Activated CD8-positive, alpha-beta T cell treated with anti-CD3 and anti-CD28 coated beads, Interleukin-2, amount 10 ng/mL, durations not matched to agents 7 days and 5 days (primary cell): ENCODE measurements at regions not wholly inside any gene's neighbourhood (a gene's known extent, or its start where the extent isn't known, plus 50 kb on each side); places are given as distances from the start of the nearest gene placed in this dataset.

ENCODE experiments used
- ATAC-seq: fragments of 150-1000 bp; cut with Tn5 transposase; one replicate; pipeline ENCODE4 v1.10.0; 2021; ENCODE audit warnings: moderate library complexity
- CTCF ChIA-PET: fragments of 350-600 bp; sonication (Branson Sonifier 250); formaldehyde crosslinking; loops from one replicate; lab custom pipeline; 2021; ENCODE audit warnings: antibody characterized with exemption; lab: Charles Lee
- POLR2A ChIA-PET: fragments of 350-600 bp; sonication (Branson Sonifier 250); formaldehyde crosslinking; loops from one replicate; lab custom pipeline; 2021; ENCODE audit warnings: antibody characterized with exemption; lab: Charles Lee
- DNase-seq: peaks from one replicate; pipeline ENCODE4 v3.0.0-alpha.2; 2020
- H3K27ac Mint-ChIP-seq: one replicate; pipeline ENCODE4 v1.8.0; 2021; ENCODE audit warnings: mild to moderate bottlenecking, mixed read lengths
- H3K27me3 Mint-ChIP-seq: one replicate; pipeline ENCODE4 v1.8.0; 2021; ENCODE audit warnings: low read depth, mixed read lengths
- H3K36me3 Mint-ChIP-seq: one replicate; pipeline ENCODE4 v1.8.0; 2021; ENCODE audit warnings: low read depth, mixed read lengths
- H3K4me1 Mint-ChIP-seq: one replicate; pipeline ENCODE4 v1.8.0; 2021; ENCODE audit warnings: low read depth, mixed read lengths
- H3K4me3 Mint-ChIP-seq: one replicate; pipeline ENCODE4 v1.8.0; 2021; ENCODE audit warnings: mild to moderate bottlenecking, mixed read lengths
- H3K9me3 Mint-ChIP-seq: one replicate; pipeline ENCODE4 v1.8.0; 2022; ENCODE audit warnings: mixed read lengths; ENCODE audit not compliant: insufficient read depth

DNA sequence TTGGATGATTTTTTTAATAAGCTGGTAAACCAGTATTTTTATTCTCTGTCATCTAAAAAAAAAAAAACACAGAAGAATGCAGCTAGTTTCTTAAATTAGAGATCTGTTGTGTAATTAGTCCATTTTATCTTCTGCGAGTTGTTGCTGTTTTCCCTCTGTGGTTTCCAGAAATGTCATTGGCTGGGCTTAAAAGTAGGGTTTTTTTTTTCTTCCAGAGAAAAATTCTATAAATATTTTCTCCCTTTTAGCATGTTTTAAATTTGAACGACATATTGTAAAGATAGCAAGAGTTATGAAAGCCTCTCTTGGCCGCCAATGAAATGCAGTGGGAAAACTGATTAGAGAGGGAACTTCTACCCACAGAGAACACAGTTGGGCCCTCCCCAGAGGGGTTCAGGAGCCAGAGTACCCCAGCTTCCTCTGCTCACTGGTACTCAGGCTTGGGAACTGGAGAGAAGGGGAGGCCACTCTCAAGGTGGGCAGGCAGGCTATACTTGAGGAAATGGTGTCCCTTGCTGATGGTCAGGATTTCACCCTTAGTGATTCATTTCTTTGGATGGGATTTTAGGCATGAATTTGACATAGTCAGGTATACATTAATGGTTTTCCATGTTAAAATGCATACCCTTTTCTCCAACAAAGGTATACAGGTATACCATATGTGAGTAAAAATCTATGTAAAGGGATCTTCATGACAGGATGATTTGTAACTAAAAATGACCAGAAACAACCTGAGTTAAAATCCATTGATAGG, 166.1 kb downstream of the BCOR start:
- no peaks in the 10 kb centered on the region for H3K27me3 Mint-ChIP-seq

DNA sequence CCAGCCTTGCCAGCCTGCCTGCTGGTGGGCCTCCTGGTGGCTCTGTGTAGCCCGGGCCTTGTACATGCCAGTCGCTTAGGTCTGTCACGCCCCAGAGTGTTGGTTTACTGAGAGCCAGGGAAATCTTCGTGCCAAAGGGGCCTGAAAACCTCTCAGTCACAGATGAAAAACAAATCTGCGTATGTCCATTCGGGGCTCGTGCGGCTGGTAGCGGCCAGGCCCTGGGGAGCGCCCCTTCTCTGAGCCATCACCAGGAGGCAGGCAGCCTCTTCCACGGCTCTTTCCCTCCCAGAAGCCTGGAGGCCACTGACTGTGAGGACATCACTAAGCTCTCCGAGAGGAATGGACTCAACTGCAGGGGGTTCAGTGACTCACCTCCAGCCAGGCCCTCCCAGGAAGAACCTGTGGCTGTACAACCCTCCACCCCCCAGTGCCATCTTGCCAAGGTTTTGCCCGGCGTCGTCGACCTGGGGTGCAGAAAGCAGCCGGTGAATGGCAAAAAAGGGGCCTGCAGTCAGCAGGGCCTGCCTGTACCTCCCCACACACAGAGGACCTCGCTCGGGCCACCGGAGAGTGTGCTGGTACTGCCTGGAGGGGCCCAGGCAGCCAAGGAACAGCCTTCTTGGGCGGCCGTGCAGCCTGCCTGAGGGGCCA, 162.2 kb downstream of the BCOR start:
- Mint-ChIP-seq H3K36me3 (no peaks in the 10 kb centered on the region), H3K27me3 (no peaks in the 10 kb centered on the region), H3K4me1 (peaks cover 19% of the 10 kb centered on the region), H3K4me3 (no peak overlapping the region), H3K9me3 (no peaks in the 10 kb centered on the region), H3K27ac (no peak overlapping the region)
- DNase-seq (no peak), ATAC-seq (no peak)
- CTCF ChIA-PET = no interaction called here
- POLR2A ChIA-PET = no interaction called here

More for the DNA sequence above, 166.1 kb downstream of the BCOR start:
- Mint-ChIP-seq H3K36me3 (no peaks in the 10 kb centered on the region), H3K4me3 (no peak overlapping the region), H3K27ac (no peak overlapping the region), H3K4me1 (peaks cover 2% of the 10 kb centered on the region), H3K9me3 (no peaks in the 10 kb centered on the region)
- DNase-seq (no peak), ATAC-seq (no peak)
- CTCF ChIA-PET = no interaction called here
- POLR2A ChIA-PET = no interaction called here

DNA sequence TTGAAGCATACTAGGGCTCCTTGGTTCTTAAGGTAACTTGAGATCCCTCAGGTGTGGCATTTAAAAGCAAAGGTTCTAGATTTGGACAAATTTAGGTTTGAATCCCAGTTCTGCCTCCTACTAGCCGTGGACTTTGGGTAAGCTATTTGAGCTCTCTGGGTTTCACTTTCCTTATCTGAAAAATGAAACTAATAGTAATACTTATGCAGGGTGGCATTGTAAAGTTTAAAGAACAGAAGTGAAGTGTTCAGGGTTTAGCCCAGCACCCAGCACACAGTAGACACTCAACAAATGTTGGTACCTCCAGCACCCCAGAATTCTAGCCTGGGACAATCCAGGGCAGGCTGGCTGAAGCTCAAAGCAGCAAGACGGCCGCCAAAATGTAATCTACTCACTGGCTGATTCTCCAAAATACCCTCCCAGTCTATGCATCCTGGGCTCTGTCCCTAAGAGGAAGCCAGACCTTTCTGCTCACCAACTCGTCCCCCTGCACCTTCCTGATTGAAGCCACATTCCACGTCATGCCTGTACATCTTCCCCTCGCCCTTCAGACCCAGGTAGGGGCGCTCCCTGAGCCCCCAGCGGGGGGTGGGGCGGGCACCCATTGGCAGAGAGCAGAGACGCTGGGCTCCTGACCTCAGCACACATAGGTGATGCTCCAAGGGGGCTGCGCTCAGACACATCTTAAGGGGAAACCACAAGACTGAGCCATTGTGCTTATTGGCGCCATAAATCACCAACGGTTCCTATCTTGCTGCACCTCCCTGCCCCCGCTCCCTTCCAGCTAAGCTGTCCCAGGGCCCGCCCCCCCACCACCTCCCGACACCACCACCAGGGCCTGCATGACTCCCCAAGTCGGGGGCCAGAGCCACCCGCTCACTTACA, 160.6 kb downstream of the BCOR start:
- DNase-seq = peak; percentile 26
- Mint-ChIP-seq H3K4me3 (peak overlapping the region; percentile 72), H3K36me3 (no peaks in the 10 kb centered on the region), H3K4me1 (peaks cover 19% of the 10 kb centered on the region), H3K9me3 (no peaks in the 10 kb centered on the region), H3K27me3 (no peaks in the 10 kb centered on the region), H3K27ac (peak overlapping the region; percentile 92)
- CTCF ChIA-PET = interaction anchor here (0.7 to 1.0 kb wide), 2 partner anchors 39 to 232 kb away, joined by 3 read pairs; no protein-coding TSS in a partner anchor
- ATAC-seq = peak; percentile 82
- POLR2A ChIA-PET = interaction anchor here (0.8 to 1.2 kb wide), 3 partner anchors 12 to 121 kb away, joined by 3 to 7 read pairs (median 5); no protein-coding TSS in a partner anchor

DNA sequence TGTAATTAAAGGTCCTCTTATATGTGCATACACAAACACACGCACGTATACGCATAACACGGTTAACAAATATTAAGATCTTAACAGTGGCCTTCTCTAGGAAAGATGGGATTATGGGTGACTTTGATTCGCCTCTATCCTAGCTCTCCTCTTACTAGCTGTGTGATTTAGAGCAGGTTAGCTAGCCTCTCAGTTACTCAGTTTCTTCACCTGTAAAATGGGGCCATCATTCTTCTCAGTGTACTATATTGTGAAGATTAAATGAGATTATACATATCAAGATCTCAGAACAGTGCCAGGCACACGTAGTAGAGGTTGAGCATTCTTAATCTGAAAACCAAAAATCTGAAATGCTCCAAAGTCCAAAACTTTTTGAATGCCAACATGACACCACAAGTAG, 159.3 kb downstream of the BCOR start:
- CTCF ChIA-PET = no interaction called here
- no peak for ATAC-seq
- Mint-ChIP-seq H3K4me3 (no peak overlapping the region), H3K4me1 (peaks cover 19% of the 10 kb centered on the region), H3K27me3 (no peaks in the 10 kb centered on the region), H3K36me3 (no peaks in the 10 kb centered on the region), H3K9me3 (no peaks in the 10 kb centered on the region), H3K27ac (peak overlapping the region; percentile 92)
- DNase-seq = no peak
- POLR2A ChIA-PET = no interaction called here

DNA sequence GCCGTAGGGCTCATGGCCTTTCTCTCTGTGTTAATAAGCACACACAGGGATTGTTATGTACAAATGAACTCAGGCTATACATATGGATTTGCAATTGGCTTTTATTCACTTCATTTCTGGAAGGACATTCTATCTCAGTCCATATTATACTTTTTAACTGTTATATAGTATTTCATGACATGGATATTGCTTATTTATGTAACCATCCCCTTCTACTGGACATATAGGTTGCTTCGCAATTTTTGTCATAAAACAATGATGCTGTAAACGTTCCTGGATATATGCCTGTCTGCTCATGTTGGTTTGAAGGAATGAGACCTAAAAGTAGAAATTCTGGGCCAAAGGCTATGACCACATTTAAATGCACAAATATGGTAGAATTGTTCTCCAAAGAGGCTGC, 158.1 kb downstream of the BCOR start:
- Mint-ChIP-seq H3K4me1 (peaks cover 19% of the 10 kb centered on the region), H3K36me3 (no peaks in the 10 kb centered on the region), H3K27ac (no peak overlapping the region), H3K9me3 (no peaks in the 10 kb centered on the region), H3K4me3 (no peak overlapping the region), H3K27me3 (no peaks in the 10 kb centered on the region)
- ChIA-PET CTCF (no interaction called here), POLR2A (no interaction called here)
- ATAC-seq (no peak), DNase-seq (no peak)

DNA sequence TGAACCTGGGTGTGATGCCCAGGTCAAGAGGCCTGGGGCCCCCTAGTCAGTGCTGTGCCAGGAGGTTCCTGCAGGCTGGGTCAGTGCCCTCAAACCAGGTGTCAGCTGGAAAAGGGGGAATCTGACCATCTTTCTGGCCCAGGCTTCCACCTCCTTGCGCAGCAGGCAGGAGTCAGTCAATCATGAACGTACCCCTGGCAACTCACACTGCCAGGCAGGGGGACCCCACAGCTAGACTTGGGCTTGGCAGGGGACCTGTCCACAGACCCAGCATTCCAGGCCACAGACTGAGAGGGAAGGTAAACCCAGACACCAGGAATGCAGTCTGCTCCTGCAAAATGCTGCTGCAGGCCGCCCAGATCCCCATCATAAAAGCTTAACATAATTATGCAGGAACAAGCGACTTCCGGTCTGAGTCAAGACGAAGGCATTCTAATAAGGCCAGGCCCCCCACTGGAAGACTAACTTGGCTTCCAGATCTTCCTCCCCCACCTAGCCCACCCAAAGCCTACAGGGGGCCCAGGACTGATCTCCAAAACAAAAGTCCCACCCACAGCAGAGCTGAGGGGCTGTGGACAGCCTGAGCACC, 156.3 kb downstream of the BCOR start:
- DNase-seq (no peak), ATAC-seq (no peak)
- no peak overlapping the region for H3K27ac Mint-ChIP-seq
- no peak overlapping the region for H3K4me3 Mint-ChIP-seq
- no peaks in the 10 kb centered on the region for H3K9me3 Mint-ChIP-seq
- H3K4me1 Mint-ChIP-seq = peaks cover 19% of the 10 kb centered on the region
- H3K27me3 Mint-ChIP-seq = no peaks in the 10 kb centered on the region
- no peaks in the 10 kb centered on the region for H3K36me3 Mint-ChIP-seq
- POLR2A ChIA-PET = no interaction called here
- CTCF ChIA-PET = interaction anchor here (1.0 kb wide), 1 partner anchor 39 kb away, joined by 3 read pairs; no protein-coding TSS in a partner anchor

DNA sequence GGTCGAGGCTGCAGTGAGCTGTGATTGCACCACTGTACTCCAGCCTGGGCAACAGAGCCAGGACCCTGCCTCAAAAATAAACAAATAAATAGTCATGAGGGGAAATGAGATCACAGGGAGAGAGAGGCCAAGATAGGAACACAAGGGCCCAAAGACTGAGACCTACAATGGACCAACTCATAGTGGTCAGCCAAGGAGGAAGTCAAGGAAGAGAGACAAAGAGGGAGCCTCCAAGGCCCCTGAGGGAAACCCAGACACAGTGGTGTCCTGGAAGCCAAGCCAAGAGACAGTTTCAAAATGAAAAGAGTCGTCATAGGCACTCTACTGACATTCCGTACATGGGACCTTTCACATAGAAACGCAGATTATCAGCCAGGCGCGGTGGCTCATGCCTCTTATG, 153.3 kb downstream of the BCOR start:
- DNase-seq (no peak), ATAC-seq (no peak)
- no peaks in the 10 kb centered on the region for H3K9me3 Mint-ChIP-seq
- H3K4me3 Mint-ChIP-seq = no peak overlapping the region
- no peak overlapping the region for H3K27ac Mint-ChIP-seq
- ChIA-PET POLR2A (no interaction called here), CTCF (no interaction called here)
- no peaks in the 10 kb centered on the region for H3K27me3 Mint-ChIP-seq
- H3K36me3 Mint-ChIP-seq = no peaks in the 10 kb centered on the region
- H3K4me1 Mint-ChIP-seq = peaks cover 21% of the 10 kb centered on the region

DNA sequence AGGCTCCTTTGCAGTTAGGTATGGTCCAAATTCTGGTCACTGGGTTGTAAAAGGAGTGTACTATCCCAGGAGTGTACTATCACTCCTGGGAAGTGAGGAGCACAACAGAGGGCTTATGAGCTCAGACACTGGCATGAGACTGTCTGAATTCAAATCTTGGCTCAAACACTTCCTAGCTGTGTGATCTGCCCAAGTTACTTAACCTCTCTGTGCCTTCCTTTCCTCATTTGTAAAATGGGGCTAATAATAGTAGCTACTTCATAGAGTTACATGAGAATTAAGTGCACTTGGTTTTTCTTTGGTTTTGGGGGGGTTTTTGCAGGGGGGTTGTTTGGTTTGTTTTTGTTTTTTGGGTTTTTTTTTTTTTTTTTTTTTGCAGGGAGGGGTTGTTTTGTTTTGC, 152.0 kb downstream of the BCOR start:
- Mint-ChIP-seq H3K27ac (no peak overlapping the region), H3K4me1 (peaks cover 21% of the 10 kb centered on the region), H3K9me3 (no peaks in the 10 kb centered on the region), H3K36me3 (no peaks in the 10 kb centered on the region), H3K4me3 (no peak overlapping the region), H3K27me3 (no peaks in the 10 kb centered on the region)
- ChIA-PET POLR2A (interaction anchor here (0.5 kb wide), 1 partner anchor 23 kb away, joined by 3 read pairs; no protein-coding TSS in a partner anchor), CTCF (no interaction called here)
- ATAC-seq = no peak
- DNase-seq = no peak

DNA sequence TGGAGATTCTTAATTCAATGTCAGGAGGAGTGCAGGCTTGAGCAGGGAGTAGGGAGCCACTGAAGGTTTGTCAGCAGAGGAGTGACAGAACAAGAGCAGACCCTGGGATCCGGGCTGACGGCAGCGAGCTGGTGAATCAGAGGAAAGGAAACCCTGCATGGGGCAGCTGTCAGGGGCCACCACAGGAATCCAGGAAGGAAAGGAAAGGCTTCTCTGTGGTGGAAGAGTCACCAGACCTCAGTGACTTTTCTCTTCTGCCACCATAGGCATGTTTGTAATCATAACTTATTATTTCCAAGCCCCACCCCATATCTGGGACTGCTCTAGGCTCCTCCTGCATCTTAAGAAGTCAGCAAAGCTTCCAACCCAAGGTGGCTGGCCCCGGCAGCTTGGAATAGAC, 150.9 kb downstream of the BCOR start:
- H3K4me1 Mint-ChIP-seq = peaks cover 21% of the 10 kb centered on the region
- no peaks in the 10 kb centered on the region for H3K9me3 Mint-ChIP-seq
- ATAC-seq (no peak), DNase-seq (no peak)
- H3K27ac Mint-ChIP-seq = no peak overlapping the region
- H3K4me3 Mint-ChIP-seq = no peak overlapping the region
- no peaks in the 10 kb centered on the region for H3K27me3 Mint-ChIP-seq
- ChIA-PET CTCF (no interaction called here), POLR2A (no interaction called here)
- no peaks in the 10 kb centered on the region for H3K36me3 Mint-ChIP-seq

DNA sequence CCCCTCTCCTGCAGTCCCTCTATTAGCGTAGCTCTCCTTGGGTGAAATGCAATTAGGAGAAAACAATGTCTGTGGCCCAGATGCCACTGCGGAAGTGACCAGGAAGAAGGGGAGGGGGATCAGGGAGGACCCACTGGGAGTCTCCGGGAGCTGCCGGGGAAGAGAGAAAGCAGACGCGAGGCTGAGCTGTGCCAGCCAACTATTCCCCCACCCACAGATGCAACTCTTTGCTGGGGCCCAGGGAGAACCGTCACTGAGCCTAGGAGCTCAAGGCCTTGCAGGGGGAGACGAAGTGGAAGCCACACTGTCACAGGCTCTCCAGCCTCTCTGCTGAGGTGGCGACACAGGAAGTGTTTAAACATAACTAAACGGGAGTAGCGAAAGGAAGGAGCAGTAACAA, 149.2 kb downstream of the BCOR start:
- no peak overlapping the region for H3K4me3 Mint-ChIP-seq
- DNase-seq (no peak), ATAC-seq (no peak)
- peak overlapping the region; percentile 8 for H3K27ac Mint-ChIP-seq
- no peaks in the 10 kb centered on the region for H3K27me3 Mint-ChIP-seq
- POLR2A ChIA-PET = no interaction called here
- H3K36me3 Mint-ChIP-seq = no peaks in the 10 kb centered on the region
- no peaks in the 10 kb centered on the region for H3K9me3 Mint-ChIP-seq
- peaks cover 21% of the 10 kb centered on the region for H3K4me1 Mint-ChIP-seq
- CTCF ChIA-PET = no interaction called here

DNA sequence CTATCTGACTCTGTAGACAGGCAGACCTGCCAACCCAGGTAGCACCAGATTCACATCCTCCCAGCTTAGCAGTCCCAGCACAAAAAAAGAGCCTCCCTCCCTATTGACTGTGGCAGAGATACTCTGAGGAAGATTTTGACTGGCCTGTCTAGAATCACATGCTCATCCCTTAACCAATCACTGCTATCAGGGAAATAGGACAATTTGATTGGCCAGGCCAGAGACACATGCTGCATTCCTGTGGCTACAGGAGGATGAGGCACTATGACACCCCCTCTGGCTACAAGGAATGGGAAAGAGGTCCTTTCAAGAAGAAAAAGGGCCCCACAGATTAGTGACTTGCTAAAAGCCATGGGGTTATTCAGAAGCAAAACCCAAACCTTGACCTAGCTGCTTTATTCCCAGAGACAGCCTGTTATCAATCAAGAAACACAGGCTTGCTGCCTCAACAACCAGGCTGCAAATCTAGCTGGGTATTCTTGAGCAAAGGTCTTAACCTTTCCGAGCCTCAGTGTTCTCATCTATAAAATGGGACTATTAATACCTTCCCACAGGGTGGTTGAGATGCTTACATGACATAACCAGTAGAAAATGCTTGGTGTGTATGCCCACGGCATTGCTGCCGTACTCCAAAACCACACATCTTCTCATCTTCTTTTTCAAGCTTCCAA, 147.6 kb downstream of the BCOR start:
- Mint-ChIP-seq H3K9me3 (no peaks in the 10 kb centered on the region), H3K27me3 (no peaks in the 10 kb centered on the region), H3K36me3 (no peaks in the 10 kb centered on the region), H3K4me1 (peaks cover 24% of the 10 kb centered on the region), H3K4me3 (no peak overlapping the region), H3K27ac (no peak overlapping the region)
- DNase-seq (no peak), ATAC-seq (no peak)
- ChIA-PET POLR2A (interaction anchor here (1.4 kb wide), 1 partner anchor 12 kb away, joined by 5 read pairs; no protein-coding TSS in a partner anchor), CTCF (interaction anchor here (1.2 kb wide), 1 partner anchor 10 kb away, joined by 3 read pairs; no protein-coding TSS in a partner anchor)
